ENCODE measurements at regions not wholly inside any gene's neighbourhood (a gene's known extent, or its start where the extent isn't known, plus 50 kb on each side); places are given as distances from the start of the nearest gene placed in this dataset.
"Not testable (repeated sequence)": the region's sequence is repeated elsewhere in the genome, so short reads cannot be mapped to it uniquely, and the experiment has no call there.

DNA sequence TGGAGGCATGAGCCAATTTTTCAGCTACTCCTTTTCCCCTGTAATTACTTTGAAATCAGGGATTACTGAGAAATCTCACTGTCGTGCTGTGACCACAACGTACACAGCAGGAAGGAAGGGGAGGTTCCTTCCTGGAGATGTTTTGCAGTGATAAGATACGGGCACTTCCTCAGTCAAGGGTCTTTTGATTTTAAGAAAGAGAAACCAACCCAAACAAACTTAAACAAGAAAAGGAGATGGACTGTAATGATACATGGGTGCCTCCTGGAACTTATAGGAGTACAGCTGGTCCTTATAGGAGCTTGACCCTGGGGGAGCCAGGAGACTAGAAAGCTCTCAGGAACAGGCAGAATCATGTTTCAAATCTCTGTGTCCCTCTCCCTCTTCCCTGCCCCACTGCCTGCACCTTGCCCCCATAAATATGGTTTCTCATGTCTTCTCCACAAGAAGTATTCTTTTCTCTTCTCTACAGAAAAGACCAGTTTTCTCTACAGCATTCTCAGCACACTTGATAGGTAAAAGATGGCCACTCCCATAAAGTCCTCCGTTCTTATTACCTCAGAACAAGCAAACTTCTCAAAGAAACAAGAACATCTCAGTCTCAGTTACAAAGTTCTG, 281.1 kb upstream of the AMIGO2 start:
- no peak for DNase-seq (ENCODE audit: extremely low spot score)
- TF ChIP-seq, protein P1, sequence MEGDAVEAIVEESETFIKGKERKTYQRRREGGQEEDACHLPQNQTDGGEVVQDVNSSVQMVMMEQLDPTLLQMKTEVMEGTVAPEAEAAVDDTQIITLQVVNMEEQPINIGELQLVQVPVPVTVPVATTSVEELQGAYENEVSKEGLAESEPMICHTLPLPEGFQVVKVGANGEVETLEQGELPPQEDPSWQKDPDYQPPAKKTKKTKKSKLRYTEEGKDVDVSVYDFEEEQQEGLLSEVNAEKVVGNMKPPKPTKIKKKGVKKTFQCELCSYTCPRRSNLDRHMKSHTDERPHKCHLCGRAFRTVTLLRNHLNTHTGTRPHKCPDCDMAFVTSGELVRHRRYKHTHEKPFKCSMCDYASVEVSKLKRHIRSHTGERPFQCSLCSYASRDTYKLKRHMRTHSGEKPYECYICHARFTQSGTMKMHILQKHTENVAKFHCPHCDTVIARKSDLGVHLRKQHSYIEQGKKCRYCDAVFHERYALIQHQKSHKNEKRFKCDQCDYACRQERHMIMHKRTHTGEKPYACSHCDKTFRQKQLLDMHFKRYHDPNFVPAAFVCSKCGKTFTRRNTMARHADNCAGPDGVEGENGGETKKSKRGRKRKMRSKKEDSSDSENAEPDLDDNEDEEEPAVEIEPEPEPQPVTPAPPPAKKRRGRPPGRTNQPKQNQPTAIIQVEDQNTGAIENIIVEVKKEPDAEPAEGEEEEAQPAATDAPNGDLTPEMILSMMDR (IDR thresholded peaks at IDR 0.05; ENCODE audit: control extremely low read depth, extremely low read depth, low read depth, missing control alignments) = no peak
- ChIA-PET POLR2A (no interaction called here), CTCF (interaction anchor here (1.5 kb wide), 1 partner anchor 15 kb away, joined by 3 read pairs; no protein-coding TSS in a partner anchor)

GRCh38 chr12:47360093-47360480, 280.3 kb upstream of the AMIGO2 start:
- no peak for DNase-seq (ENCODE audit: extremely low spot score)
- ChIA-PET POLR2A (no interaction called here), CTCF (no interaction called here)
- TF ChIP-seq, protein P1 (IDR thresholded peaks at IDR 0.05; ENCODE audit: control extremely low read depth, extremely low read depth, low read depth, missing control alignments) = no peak

- no peak for DNase-seq (ENCODE audit: extremely low spot score)
- TF ChIP-seq, protein P1 (IDR thresholded peaks at IDR 0.05; ENCODE audit: control extremely low read depth, extremely low read depth, low read depth, missing control alignments) = no peak
- CTCF ChIA-PET = no interaction called here
- POLR2A ChIA-PET = no interaction called here
Observed at GRCh38 chr12:47359310-47360092, 279.7 kb upstream of the AMIGO2 start.

GRCh38 chr12:47357006-47357405, 277.2 kb upstream of the AMIGO2 start:
- POLR2A ChIA-PET = interaction anchor here (0.6 kb wide), 1 partner anchor 1132 kb away, joined by 4 read pairs; no protein-coding TSS in a partner anchor
- CTCF ChIA-PET = interaction anchor here (1.2 kb wide), 1 partner anchor 55 kb away, joined by 3 read pairs; no protein-coding TSS in a partner anchor
- not testable (repeated sequence) for DNase-seq (ENCODE audit: extremely low spot score)

DNA sequence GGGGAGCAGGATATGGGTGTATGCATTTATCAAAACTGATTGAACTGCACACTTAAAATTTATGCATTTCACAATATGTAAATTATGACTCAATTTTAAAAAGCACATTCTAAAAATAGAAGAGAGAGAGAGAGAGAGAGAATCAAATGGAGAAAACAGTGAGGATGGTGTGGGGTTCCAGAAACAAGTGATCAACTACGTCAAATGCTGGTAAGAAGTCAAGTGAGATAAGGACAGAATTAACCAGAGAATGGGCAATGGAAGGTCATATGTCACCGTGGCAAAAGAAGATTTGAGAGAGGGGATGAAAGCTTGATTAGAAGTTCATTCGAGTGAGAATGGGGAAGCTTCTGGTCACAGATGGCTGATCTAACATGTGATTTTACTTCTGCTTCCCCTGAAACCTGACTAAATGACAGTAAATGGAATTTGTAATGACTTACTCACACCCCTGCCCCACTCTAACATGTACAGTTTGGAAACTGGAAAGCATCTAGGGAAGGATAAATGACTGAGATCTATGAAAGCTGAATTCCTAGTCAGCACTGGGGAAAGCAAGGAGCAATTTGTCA, 276.5 kb upstream of the AMIGO2 start:
- ChIA-PET CTCF (interaction anchor here (1.0 to 1.1 kb wide), 2 partner anchors 9 to 12 kb away, joined by 3 to 4 read pairs; no protein-coding TSS in a partner anchor), POLR2A (no interaction called here)
- TF ChIP-seq, protein P1 (IDR thresholded peaks at IDR 0.05; ENCODE audit: control extremely low read depth, extremely low read depth, low read depth, missing control alignments) = no peak
- DNase-seq (ENCODE audit: extremely low spot score) = peak; percentile 48

GRCh38 chr12:47353508-47353907, 273.7 kb upstream of the AMIGO2 start:
- ChIA-PET POLR2A (no interaction called here), CTCF (interaction anchor here (1.0 kb wide), 1 partner anchor 12 kb away, joined by 4 read pairs; no protein-coding TSS in a partner anchor)
- DNase-seq (ENCODE audit: extremely low spot score) = no peak
- TF ChIP-seq, protein P1 (IDR thresholded peaks at IDR 0.05; ENCODE audit: control extremely low read depth, extremely low read depth, low read depth, missing control alignments) = no peak

GRCh38 chr12:47352067-47352466, 272.3 kb upstream of the AMIGO2 start:
- POLR2A ChIA-PET = no interaction called here

More at GRCh38 chr12:47352067-47352466, 272.3 kb upstream of the AMIGO2 start:
- TF ChIP-seq, protein P1 (IDR thresholded peaks at IDR 0.05; ENCODE audit: control extremely low read depth, extremely low read depth, low read depth, missing control alignments) = no peak
- no peak for DNase-seq (ENCODE audit: extremely low spot score)
- CTCF ChIA-PET = no interaction called here
